GM13977 (cell line): ENCODE measurements at regions not wholly inside any gene's neighbourhood (a gene's known extent, or its start where the extent isn't known, plus 50 kb on each side); places are given as distances from the start of the nearest gene placed in this dataset.

Experiments
- DNase-seq: peaks from one replicate; pipeline ENCODE4 v3.0.0; 2012; ENCODE audit warnings: low spot score
- in situ Hi-C: fragments of 300-500 bp; cut with MboI; formaldehyde crosslinking; loops from one replicate; pipeline ENCODE4 v1.12.0; 2022; ENCODE audit warnings: low sequenced_read_pairs, low pct_unique_long_range_greater_than_20kb, mixed read lengths, inconsistent platforms; ENCODE audit not compliant: unreplicated experiment
- TF ChIP-seq, protein P1 (sequence below): IDR thresholded peaks from 2 replicates; pipeline ENCODE4 v1.5.1; 2012; ENCODE audit warnings: mild to moderate bottlenecking, control low read depth; ENCODE audit not compliant: insufficient read depth; ENCODE audit errors: extremely low read depth, missing control alignments

DNA sequence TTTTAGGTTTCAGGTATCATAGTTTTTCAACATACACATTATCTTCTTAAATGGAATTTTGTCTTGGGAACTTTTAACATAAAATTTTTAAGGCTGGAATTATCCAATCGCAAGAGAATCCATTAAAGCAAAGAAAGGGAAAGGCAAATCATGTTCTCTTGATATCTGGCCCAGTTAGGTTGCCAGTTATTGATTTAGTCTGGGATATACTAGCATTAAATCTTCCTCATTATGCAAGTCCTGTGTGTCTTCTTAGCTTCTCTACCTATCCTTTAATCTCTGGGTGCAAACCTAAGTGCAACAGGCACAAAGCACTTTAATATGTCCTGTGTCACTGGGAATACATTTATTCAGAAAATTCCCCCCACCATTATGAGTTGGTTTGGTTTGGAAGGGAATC is 75.4 kb upstream of the CNTLN start:
- in situ Hi-C loops = no loop called here
- no peak for DNase-seq
- TF ChIP-seq, protein P1, sequence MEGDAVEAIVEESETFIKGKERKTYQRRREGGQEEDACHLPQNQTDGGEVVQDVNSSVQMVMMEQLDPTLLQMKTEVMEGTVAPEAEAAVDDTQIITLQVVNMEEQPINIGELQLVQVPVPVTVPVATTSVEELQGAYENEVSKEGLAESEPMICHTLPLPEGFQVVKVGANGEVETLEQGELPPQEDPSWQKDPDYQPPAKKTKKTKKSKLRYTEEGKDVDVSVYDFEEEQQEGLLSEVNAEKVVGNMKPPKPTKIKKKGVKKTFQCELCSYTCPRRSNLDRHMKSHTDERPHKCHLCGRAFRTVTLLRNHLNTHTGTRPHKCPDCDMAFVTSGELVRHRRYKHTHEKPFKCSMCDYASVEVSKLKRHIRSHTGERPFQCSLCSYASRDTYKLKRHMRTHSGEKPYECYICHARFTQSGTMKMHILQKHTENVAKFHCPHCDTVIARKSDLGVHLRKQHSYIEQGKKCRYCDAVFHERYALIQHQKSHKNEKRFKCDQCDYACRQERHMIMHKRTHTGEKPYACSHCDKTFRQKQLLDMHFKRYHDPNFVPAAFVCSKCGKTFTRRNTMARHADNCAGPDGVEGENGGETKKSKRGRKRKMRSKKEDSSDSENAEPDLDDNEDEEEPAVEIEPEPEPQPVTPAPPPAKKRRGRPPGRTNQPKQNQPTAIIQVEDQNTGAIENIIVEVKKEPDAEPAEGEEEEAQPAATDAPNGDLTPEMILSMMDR = no peak

DNA sequence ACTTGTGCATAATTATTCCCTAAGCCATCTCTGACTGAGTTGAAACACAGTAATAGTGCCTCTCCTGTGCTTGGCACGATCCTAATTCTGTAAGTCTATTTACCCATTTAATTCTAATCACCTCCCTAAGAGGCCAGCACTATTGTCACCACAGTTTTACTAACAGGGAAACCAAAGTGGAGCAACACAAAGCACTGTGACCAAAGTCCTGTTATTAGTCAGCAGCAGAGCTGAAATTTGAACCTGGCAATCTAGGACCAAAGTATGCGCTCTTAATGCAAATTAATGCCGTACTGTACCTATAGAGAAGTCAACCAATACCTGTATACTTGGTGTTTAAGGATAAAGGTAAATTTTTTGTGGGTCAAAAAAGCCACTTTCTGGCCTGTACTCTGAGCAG is 77.1 kb upstream of the CNTLN start:
- in situ Hi-C loops = no loop called here
- DNase-seq = no peak
- TF ChIP-seq, protein P1 = no peak

DNA sequence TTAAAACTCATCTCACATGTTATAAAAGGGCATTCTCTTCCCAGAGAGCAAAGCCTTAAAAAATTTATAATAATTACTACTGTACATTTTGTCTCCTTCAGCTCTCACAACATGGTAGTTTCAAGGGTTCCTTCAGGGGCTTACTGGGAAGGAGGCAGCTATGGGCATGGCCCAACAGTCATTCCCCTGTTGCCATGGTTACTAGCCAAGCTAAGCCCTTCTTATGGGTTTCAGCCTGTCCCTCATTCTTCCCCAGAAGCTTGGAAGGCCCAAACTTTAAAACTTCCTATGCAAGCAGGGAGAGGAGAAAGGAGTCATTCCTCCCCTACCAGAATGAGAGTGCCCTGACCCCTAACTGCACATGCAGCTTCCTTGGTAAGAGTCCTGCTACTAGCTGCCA is 82.2 kb upstream of the CNTLN start:
- in situ Hi-C loops = no loop called here
- TF ChIP-seq, protein P1 = no peak
- no peak for DNase-seq

DNA sequence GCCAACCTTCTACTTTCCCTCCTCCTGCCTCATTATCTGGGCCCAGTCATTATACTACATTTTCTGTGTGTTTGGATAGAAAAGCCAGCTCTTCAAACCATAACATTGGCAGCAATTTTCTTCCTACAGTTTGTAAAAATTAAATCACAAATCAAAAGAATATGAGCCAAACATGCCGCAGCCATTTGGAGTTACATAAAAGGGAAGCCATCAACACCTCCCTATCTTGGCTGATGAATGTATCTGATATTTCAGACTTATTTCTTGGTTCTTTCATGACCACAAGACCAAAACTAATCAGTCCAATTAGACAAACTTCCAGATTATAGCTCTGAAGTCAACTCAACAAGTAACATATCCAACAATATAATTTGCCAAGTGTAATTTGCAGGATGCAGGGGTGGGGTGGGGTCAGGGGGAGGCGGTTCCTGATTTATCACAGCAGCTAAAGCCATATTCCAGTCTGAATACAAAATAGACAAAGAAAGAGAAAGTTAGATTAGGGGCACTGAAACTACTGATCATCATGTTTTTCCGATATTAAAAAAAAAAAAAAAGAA is 89.4 kb upstream of the CNTLN start:
- in situ Hi-C loops = no loop called here
- TF ChIP-seq, protein P1 = no peak
- no peak for DNase-seq

DNA sequence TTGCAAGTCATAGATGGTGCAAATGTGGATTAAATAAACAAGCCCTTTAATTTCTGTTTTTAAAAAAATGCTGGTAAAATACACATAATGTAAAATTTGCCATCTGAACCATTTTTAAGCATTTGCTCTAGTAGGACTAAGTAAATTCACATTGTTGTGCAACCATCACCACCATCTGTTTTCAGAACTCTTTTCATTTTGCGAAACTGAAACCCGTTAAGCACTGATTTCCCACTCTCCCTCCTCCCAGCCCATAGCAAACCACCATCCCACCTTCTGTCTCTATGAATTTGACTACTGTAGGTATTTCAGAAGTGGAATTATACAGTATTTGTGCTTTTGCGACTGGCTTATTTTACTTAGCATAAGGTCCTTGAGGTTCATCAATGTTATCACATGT is 103.3 kb upstream of the CNTLN start:
- TF ChIP-seq, protein P1 = no peak
- in situ Hi-C loops = no loop called here
- no peak for DNase-seq

DNA sequence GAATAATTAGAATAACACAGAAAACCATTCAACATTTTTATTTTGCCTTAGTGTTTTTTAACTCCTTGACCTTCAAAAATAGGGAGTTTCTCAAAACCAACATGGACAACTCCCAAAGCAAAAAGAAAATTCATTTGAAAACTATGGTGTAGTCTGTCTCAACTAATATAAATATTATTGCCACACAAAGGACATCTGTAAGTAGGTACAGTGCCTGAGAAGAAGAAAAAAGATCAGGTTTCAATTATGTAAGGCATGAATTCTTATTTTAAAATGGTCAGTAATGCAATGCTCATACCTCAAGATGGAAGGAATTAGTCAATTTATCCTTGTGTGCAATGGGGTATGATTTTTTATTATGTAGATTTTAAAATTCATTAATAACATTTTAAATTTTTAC is 109.6 kb upstream of the CNTLN start:
- no peak for DNase-seq
- in situ Hi-C loops = no loop called here
- TF ChIP-seq, protein P1 = no peak

DNA sequence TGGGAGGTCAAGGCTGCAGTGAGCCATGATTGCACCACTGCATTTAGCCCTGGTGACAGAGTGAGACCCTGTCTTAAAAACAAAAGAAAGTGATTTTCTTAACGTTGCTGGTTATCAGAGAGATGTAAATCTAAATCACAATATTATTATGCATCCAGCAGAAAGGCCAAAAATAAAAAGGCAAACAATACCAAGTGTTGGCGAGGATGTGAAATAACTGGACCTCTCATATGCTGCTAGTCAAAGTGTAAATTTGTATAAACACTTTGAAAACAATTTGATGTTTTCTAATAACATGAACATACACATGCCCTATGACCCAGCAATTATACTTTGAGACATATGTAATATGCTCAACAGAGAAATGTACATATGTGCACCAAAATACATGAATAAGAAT is 110.7 kb upstream of the CNTLN start:
- TF ChIP-seq, protein P1 = no peak
- no peak for DNase-seq
- in situ Hi-C loops = no loop called here
